MV-4-11 (cell line): ENCODE measurements at regions not wholly inside any gene's neighbourhood (a gene's known extent, or its start where the extent isn't known, plus 50 kb on each side); places are given as distances from the start of the nearest gene placed in this dataset.

Source experiments
- DNase-seq: peaks from one replicate; lab custom pipeline; 2025; lab: John Stamatoyannopoulos, UW

- no peak for DNase-seq
Observed at GRCh38 chr16:59220011-59220410, 485.9 kb upstream of the GOT2 start.

GRCh38 chr16:59216291-59216690 lies 482.2 kb upstream of the GOT2 start:
- no peak for DNase-seq

GRCh38 chr16:59214455-59214854 lies 480.3 kb upstream of the GOT2 start:
- no peak for DNase-seq

- peak; percentile 71 for DNase-seq
Observed at GRCh38 chr16:59213952-59214351, 479.8 kb upstream of the GOT2 start.

GRCh38 chr16:59212492-59213024 lies 478.4 kb upstream of the GOT2 start:
- peak; percentile 7 for DNase-seq

GRCh38 chr16:59210955-59211541 lies 476.9 kb upstream of the GOT2 start:
- DNase-seq = no peak

GRCh38 chr16:59205403-59205802 lies 471.3 kb upstream of the GOT2 start:
- DNase-seq = no peak

- DNase-seq = no peak
Observed at GRCh38 chr16:59204589-59204988, 470.5 kb upstream of the GOT2 start.

GRCh38 chr16:59202233-59202862 lies 468.2 kb upstream of the GOT2 start:
- DNase-seq = no peak

GRCh38 chr16:59201821-59202220 lies 467.7 kb upstream of the GOT2 start:
- no peak for DNase-seq

- no peak for DNase-seq
Observed at GRCh38 chr16:59201160-59201559, 467.0 kb upstream of the GOT2 start.

GRCh38 chr16:59198487-59198886 lies 464.4 kb upstream of the GOT2 start:
- no peak for DNase-seq

- no peak for DNase-seq
Observed at GRCh38 chr16:59195242-59195641, 461.1 kb upstream of the GOT2 start.

- DNase-seq = no peak
Observed at GRCh38 chr16:59193637-59194036, 459.5 kb upstream of the GOT2 start.

GRCh38 chr16:59192551-59193199 lies 458.6 kb upstream of the GOT2 start:
- peak; percentile 35 for DNase-seq

- DNase-seq = no peak
Observed at GRCh38 chr16:59190731-59191130, 456.6 kb upstream of the GOT2 start.

GRCh38 chr16:59188029-59188428 lies 453.9 kb upstream of the GOT2 start:
- DNase-seq = no peak

GRCh38 chr16:59181821-59182420 lies 447.8 kb upstream of the GOT2 start:
- DNase-seq = no peak

GRCh38 chr16:59180083-59180476 lies 446.0 kb upstream of the GOT2 start:
- DNase-seq = no peak

- DNase-seq = no peak
Observed at GRCh38 chr16:59179446-59180082, 445.4 kb upstream of the GOT2 start.

GRCh38 chr16:59173408-59173831 lies 439.3 kb upstream of the GOT2 start:
- DNase-seq = no peak

- DNase-seq = no peak
Observed at GRCh38 chr16:59170099-59170712, 436.1 kb upstream of the GOT2 start.
